ENCODE measurements at regions not wholly inside any gene's neighbourhood (a gene's known extent, or its start where the extent isn't known, plus 50 kb on each side); places are given as distances from the start of the nearest gene placed in this dataset.

DNA sequence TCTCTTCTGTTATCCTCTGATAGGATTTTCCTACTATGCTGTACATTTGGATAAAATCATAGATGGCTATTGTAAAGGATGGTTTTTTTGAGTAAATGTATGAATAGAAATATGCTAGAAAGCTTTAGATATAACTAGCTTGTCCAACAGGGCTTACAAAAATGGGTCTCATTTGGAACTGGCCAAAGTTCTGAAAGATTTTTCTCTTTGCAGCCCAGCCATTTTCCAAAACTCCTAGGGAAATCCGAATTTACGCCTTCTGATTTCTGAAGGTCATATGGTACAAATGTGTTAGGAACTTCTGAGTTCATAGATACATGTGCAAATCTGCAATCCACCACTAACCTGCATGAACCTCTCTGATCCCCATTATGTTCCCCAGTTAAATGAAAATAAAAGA, 603.9 kb upstream of the C9orf72 start:
- TF ChIP-seq, protein P1, sequence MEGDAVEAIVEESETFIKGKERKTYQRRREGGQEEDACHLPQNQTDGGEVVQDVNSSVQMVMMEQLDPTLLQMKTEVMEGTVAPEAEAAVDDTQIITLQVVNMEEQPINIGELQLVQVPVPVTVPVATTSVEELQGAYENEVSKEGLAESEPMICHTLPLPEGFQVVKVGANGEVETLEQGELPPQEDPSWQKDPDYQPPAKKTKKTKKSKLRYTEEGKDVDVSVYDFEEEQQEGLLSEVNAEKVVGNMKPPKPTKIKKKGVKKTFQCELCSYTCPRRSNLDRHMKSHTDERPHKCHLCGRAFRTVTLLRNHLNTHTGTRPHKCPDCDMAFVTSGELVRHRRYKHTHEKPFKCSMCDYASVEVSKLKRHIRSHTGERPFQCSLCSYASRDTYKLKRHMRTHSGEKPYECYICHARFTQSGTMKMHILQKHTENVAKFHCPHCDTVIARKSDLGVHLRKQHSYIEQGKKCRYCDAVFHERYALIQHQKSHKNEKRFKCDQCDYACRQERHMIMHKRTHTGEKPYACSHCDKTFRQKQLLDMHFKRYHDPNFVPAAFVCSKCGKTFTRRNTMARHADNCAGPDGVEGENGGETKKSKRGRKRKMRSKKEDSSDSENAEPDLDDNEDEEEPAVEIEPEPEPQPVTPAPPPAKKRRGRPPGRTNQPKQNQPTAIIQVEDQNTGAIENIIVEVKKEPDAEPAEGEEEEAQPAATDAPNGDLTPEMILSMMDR (IDR thresholded peaks at IDR 0.05), result no peak
- TF ChIP-seq POLR2A (IDR thresholded peaks at IDR 0.05), result no peak
